ENCODE measurements at regions not wholly inside any gene's neighbourhood (a gene's known extent, or its start where the extent isn't known, plus 50 kb on each side); places are given as distances from the start of the nearest gene placed in this dataset.

- TF ChIP-seq POLR2A (IDR thresholded peaks at IDR 0.05; ENCODE audit: low read depth, low read length) (no peak), POLR2AphosphoS5 (IDR thresholded peaks at IDR 0.05; ENCODE audit: low read depth, low read length) (no peak), TAF1 (IDR thresholded peaks at IDR 0.05; ENCODE audit: low read depth, low read length) (no peak), SPI1 (IDR thresholded peaks at IDR 0.05; ENCODE audit: low read depth, low read length) (no peak), POU2F2 (IDR thresholded peaks at IDR 0.05; ENCODE audit: low read depth, low read length) (no peak), PAX5 (IDR thresholded peaks at IDR 0.05; ENCODE audit: insufficient read depth, low read length, severe bottlenecking) (no peak)
Observed at GRCh38 chr6:167555836-167556235, 230.9 kb downstream of the TTLL2 start.
